ENCODE measurements at regions not wholly inside any gene's neighbourhood (a gene's known extent, or its start where the extent isn't known, plus 50 kb on each side); places are given as distances from the start of the nearest gene placed in this dataset.

GRCh38 chr7:46363688-46364087 lies 442.6 kb upstream of the IGFBP3 start:
- 78 to 82% methylated on average over 1 of the region's 1 CpG for WGBS, 2 donors
- intact Hi-C loops (cut with DNase I; ENCODE audit: low total_unique reads): no loop called here
- DNase-seq (ENCODE audit: low spot score in 2 of 2): no peak

GRCh38 chr7:46360811-46361210 lies 439.7 kb upstream of the IGFBP3 start:
- 76 to 89% methylated on average over 2 of the region's 2 CpGs for WGBS, 2 donors

More at GRCh38 chr7:46363688-46364087, 442.6 kb upstream of the IGFBP3 start:
- no peak overlapping the region for H3K4me3 ChIP-seq (ENCODE audit: low read depth, poor library complexity, severe bottlenecking)
- TF ChIP-seq, protein P1, sequence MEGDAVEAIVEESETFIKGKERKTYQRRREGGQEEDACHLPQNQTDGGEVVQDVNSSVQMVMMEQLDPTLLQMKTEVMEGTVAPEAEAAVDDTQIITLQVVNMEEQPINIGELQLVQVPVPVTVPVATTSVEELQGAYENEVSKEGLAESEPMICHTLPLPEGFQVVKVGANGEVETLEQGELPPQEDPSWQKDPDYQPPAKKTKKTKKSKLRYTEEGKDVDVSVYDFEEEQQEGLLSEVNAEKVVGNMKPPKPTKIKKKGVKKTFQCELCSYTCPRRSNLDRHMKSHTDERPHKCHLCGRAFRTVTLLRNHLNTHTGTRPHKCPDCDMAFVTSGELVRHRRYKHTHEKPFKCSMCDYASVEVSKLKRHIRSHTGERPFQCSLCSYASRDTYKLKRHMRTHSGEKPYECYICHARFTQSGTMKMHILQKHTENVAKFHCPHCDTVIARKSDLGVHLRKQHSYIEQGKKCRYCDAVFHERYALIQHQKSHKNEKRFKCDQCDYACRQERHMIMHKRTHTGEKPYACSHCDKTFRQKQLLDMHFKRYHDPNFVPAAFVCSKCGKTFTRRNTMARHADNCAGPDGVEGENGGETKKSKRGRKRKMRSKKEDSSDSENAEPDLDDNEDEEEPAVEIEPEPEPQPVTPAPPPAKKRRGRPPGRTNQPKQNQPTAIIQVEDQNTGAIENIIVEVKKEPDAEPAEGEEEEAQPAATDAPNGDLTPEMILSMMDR (IDR thresholded peaks at IDR 0.05): no peak
- no peak for TF ChIP-seq POLR2A (IDR thresholded peaks at IDR 0.05)

GRCh38 chr7:46360296-46360695 lies 439.2 kb upstream of the IGFBP3 start:
- no peak for DNase-seq (ENCODE audit: low spot score in 2 of 2)
- no peak for TF ChIP-seq POLR2A (IDR thresholded peaks at IDR 0.05)
- TF ChIP-seq, protein P1 (IDR thresholded peaks at IDR 0.05): no peak
- H3K4me3 ChIP-seq (ENCODE audit: low read depth, poor library complexity, severe bottlenecking): no peak overlapping the region
- WGBS, 2 donors: 88 to 90% methylated on average over 3 of the region's 3 CpGs
- intact Hi-C loops (cut with DNase I; ENCODE audit: low total_unique reads): no loop called here

More at GRCh38 chr7:46360811-46361210, 439.7 kb upstream of the IGFBP3 start:
- no peak for DNase-seq (ENCODE audit: low spot score in 2 of 2)
- intact Hi-C loops (cut with DNase I; ENCODE audit: low total_unique reads): no loop called here
- TF ChIP-seq, protein P1 (IDR thresholded peaks at IDR 0.05): no peak
- TF ChIP-seq POLR2A (IDR thresholded peaks at IDR 0.05): no peak
- H3K4me3 ChIP-seq (ENCODE audit: low read depth, poor library complexity, severe bottlenecking): no peak overlapping the region

- no peak for TF ChIP-seq POLR2A (IDR thresholded peaks at IDR 0.05)
- TF ChIP-seq, protein P1 (IDR thresholded peaks at IDR 0.05): no peak
- no peak overlapping the region for H3K4me3 ChIP-seq (ENCODE audit: low read depth, poor library complexity, severe bottlenecking)
- DNase-seq (ENCODE audit: low spot score in 2 of 2): no peak
- 92 to 94% methylated on average over 5 of the region's 5 CpGs for WGBS, 2 donors
- intact Hi-C loops (cut with DNase I; ENCODE audit: low total_unique reads): no loop called here
These were observed 436.8 kb upstream of the IGFBP3 start for GRCh38 chr7:46357851-46358250.

- no peak for DNase-seq (ENCODE audit: low spot score in 2 of 2)
- H3K4me3 ChIP-seq (ENCODE audit: low read depth, poor library complexity, severe bottlenecking): no peak overlapping the region
- intact Hi-C loops (cut with DNase I; ENCODE audit: low total_unique reads): no loop called here
- WGBS, 2 donors: 90 to 98% methylated on average over 2 of the region's 2 CpGs
- no peak for TF ChIP-seq POLR2A (IDR thresholded peaks at IDR 0.05)
- TF ChIP-seq, protein P1 (IDR thresholded peaks at IDR 0.05): no peak
These were observed 436.2 kb upstream of the IGFBP3 start for GRCh38 chr7:46357290-46357689.

- intact Hi-C loops (cut with DNase I; ENCODE audit: low total_unique reads): no loop called here
- no peak for DNase-seq (ENCODE audit: low spot score in 2 of 2)
- no peak for TF ChIP-seq POLR2A (IDR thresholded peaks at IDR 0.05)
- TF ChIP-seq, protein P1 (IDR thresholded peaks at IDR 0.05): no peak
- WGBS, 2 donors: 43 to 57% methylated on average over 2 of the region's 2 CpGs
- no peak overlapping the region for H3K4me3 ChIP-seq (ENCODE audit: low read depth, poor library complexity, severe bottlenecking)
These were observed 435.3 kb upstream of the IGFBP3 start for GRCh38 chr7:46356371-46356770.
